CD4-positive, alpha-beta T cell treated with Interleukin-4 for 4 hours (primary cell): ENCODE measurements at regions not wholly inside any gene's neighbourhood (a gene's known extent, or its start where the extent isn't known, plus 50 kb on each side); places are given as distances from the start of the nearest gene placed in this dataset.

ENCODE experiments used
- DNase-seq: peaks from one replicate; pipeline ENCODE4 v3.0.0-alpha.2; 2020

DNA sequence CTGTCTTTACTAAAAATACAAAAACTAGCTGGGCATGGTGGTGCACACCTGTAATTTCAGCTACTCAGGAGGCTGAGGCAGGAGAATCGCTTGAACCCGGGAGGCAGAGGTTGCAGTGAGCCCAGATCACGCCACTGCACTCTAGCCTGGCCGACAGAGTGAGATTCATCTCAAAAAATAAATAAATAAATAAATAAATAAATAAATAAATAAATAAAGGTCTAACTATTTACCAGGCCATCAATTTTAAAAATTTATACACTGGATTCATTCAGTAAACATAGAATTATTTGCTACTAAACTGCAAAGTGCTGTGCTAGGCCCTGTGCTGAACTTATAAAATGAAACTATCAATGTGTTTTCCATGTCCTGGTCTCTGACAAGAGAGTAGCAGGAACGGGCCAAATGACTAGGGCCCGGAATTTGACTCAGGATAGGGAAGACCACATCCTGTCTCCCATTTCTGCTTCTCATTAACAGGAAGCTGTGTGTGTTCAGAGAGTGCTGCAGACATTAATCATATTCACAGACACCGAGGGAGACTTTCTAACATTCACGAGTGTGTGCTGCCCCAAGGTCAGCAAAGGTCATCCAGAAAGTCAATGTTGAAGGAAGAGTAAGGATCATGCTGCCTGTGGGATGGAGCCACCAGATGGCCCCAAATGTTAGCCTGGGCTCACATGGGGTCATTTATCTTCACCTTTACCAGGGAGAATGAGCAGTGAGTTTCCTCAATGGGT is 95.8 kb downstream of the SPP2 start:
- DNase-seq: no peak

DNA sequence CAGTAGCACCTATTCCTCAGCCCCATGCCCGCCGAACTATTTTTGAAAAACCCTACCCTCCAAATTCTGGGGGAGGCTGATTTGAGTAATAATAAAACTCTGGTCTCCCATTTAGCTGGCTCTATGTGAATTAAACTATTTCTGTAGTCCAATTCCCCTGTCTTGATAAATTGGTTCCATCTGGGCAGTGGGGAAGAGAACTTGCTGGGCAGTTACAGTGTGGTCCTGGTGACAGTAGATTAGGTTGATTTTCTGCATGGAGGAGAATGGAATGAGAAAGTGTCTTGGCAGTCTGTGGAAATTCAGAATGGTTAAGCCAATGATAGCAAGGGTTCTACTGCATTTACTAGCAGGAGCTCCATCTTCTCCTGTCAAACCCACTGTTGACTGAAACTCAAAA is 95.0 kb downstream of the SPP2 start:
- no peak for DNase-seq

DNA sequence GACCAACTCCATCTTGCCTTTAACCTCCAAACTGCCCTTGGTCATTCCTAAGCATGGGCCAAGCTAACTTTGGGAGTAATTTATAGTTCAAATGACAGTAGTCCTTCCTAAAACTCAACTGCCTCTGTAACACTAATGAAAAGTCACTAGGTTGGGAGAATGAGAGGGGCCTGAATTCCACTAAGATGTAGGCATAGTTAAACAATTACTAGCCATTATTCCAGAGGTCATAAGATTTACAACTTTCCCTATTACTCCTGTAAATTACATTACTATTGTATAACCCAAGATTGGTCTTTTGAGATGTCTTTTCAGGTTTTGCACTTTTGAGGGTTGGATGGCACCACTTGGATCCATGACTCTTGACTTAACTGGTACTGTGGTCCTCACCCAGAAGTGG is 94.6 kb downstream of the SPP2 start:
- no peak for DNase-seq

DNA sequence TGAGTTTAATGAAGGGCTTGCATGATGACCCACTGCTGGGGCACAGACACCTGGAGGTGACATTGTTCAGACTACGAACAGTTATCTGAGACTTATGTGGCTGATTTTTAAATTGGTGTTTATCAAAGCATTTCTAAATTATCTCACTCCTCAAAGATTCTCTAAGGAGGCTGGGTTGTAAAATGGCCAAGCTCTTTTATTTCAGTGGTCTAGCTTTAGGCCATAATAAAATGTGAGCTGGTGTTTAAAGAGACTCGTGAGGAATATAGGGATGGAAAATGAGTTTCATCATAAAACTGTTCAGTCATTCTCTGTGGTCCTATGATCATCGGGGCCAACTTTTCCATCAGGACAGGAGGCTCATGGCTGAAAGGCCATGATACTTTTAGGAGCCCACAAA is 93.4 kb downstream of the SPP2 start:
- DNase-seq: no peak

DNA sequence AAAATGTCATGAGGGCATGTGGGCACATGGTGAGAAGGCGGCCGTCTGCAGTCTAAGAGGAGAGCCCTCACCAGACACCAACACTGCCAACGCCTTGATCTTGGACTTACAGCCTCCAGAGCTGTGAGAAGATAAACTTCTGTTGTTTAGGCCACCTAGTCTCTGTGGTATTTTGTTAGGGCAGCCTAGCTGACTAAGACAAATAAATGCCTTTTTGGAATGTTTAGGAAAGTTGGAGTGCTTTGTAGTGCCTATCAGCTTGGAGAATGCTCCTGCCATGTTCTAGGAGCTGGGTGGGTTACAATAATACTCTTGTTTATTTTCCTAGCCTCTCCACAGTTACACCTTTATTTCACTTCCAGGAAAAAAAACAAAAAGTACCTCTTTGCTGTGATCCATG is 92.0 kb downstream of the SPP2 start:
- DNase-seq: no peak

DNA sequence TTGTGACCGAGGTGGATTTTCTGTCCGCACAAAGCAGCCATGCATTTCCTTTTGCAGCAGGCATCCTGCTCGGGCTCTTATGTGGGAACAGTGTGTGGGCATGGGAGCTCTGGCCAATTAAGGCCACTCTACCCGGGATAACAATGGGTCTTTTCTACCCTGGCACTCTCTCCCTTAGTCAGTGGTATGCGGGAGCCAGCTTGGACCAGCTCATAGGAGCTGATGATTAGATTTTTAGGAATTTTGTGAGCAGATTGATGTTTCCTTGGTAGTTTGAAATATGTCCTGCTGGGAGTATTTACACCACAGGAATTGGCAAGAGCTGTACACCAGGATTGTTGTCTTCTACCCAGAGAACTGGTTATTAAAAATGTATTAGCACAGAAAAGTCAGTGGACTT is 89.3 kb downstream of the SPP2 start:
- no peak for DNase-seq

DNA sequence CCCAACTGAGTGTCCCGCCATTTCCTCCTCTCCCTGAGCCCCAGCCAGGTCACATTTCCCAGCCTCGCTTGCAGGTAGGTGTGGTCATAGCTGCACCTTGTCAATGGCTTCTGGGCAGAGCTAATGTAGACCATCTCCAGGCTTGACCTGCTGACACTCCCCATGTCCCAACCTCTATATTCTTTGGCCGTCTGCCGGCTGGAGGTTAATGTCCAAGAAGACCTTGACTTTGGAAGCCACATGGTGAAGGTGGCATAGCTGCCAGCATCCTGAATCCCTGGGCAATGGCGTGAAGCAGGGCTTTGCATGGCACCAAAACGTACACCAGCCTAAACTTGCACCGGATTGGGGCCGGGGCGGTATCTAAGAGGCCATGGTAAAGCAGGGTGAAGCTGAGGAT is 88.3 kb downstream of the SPP2 start:
- DNase-seq: no peak

DNA sequence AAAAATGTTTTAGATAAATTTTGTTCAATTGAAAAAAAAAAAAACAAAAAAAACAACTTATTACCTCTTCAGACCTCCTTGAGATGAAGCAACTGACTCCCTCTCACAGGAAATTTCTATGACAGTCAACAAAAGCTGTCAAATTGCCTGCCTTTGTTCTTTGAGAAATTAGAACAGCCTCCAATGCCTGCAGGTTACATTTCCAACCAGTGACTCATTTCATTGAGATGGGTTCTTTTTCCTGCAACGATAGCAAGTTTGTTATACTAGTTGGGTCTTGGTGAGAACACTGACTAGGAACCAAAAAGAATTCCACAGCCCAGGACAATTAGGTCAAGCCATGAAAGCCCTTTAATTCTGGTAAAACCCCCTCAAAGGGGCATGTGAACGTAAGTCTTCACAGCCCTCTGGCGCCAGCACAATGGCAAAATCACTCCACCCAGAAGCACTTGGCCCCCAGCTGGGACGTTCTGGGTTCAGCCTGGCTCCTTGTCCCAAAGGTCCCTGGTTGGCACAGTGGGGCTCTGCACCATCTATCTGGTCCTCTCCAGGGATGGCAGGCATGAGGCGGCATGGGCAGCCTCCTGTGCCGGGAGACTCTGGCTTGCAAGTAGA is 87.0 kb downstream of the SPP2 start:
- peak; percentile 70 for DNase-seq

DNA sequence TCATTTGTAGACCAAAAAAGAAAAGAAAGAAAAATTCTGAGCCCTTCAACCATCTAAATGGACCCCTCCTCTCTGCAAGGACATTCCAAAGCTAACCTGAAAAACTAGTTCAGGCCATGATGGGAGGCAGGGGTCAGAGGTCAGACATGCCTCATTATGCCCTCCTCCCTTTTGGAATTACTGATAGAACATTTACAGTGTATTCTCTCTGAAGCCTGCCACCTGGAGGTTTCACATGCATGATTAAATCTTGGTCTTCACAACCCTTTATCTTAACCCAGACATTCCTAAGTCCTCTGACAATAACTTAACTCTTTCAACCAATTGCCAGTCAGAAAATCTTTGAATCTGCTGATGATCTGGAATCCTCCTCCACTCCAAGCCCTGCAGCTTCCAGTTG is 86.0 kb downstream of the SPP2 start:
- DNase-seq: no peak

DNA sequence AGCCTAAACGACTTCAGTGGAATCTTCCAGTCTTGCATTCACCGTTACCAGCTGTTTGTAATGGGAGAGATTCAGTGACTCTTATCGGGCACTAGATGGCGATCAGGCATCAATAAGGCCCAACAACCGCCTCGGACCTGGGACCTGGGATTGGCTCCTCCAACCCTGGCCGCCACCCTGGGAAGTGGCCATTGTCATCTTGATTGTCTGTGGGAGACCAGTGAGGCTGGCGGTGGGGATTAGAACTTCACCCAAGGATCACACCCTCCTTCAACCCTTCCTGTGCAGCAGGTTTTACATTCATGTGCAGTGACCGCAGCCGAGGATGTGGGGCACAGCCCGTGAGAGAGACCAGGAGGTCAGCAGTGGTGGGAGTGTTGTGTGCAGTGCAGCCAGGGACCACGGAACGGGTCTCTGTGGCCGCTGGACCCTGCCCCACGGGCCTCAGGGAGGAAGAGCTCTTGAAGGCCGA is 85.3 kb downstream of the SPP2 start:
- DNase-seq: peak; percentile 55

DNA sequence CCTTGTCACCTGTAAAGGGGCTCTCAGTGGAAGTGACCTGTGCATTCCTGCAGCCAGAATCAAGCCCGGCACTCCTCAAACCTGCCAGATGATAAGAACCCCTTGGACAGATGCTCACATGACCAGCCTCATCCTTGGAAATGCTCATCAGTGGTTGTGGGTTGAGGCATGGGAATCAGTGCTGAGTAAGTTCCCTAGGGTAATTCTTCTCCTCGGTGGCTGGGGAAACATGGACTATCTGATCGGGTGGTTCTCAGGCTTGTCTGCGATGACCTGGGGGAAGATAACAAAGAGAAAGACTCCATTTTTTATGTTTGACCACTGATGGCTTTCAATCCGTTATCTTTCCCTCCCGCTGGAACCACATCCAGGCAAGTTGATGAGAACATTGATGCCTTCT is 84.0 kb downstream of the SPP2 start:
- DNase-seq: no peak

DNA sequence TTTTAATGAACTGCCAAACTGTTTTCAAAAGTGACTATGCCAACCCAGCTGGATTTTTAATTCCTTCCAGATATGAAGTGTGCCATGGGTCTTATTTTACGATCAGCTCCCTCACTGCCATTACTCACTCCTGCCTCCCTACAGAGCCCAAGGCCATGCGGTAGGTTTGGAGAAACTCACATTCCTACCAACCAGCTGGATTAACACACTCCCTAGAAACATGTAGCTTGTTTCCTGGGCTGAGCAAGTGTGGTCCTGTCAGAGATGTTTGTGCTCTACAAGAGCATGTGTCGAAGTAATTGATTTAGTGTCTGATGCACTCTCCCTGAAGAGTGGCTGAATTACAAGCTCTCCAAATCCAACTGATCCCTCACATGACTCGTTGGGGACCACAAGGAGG is 82.5 kb downstream of the SPP2 start:
- DNase-seq: no peak

DNA sequence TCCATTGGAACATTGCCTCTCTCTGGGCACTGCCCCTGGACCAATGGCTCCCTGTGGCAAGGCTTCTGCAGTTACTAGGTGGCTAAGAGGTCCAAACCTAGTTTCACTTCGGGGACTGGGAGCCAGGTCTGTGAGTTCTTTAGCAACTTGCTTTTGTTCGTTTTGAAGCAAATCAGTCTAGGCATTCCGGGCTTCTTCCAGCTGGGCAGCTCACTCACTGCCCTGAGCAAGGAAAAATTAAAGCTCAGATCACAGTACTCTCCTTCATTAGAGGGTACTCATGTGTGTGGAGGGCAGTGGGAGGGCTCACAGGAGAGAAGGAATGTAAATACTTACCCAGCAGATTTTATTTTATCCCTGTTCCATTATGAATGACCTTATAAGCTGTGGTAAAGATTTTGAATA is 80.3 kb downstream of the SPP2 start:
- no peak for DNase-seq

DNA sequence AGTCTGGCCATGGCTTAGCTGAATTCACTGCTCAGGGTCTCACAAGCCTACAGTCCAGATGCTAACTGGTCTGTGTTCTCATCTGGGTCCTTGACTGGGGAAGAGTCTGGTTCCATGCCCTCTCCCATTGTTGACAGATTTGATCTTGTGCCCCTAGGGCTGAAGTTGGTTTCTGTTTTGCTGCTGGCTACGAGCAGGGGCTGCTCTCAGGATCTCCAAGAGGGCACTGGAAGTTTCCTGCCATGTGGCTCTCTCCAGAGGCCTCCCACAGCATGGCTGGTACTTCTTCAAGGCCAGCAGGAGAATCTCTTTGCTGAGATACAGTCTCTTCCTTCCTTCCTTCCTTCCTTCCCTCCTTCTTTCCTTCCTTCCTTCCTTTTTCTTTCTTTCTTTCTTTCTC is 78.1 kb downstream of the SPP2 start:
- no peak for DNase-seq
